HEK293 (cell line): ENCODE measurements at regions not wholly inside any gene's neighbourhood (a gene's known extent, or its start where the extent isn't known, plus 50 kb on each side); places are given as distances from the start of the nearest gene placed in this dataset.

Experiments used
- CTCF ChIA-PET: fragments of 350-600 bp; formaldehyde crosslinking; extraction: SDS; loops from one replicate; lab custom pipeline; 2021; ENCODE audit warnings: antibody characterized with exemption; lab: Yijun Ruan, JAX
- POLR2A ChIA-PET: fragments of 300-600 bp; formaldehyde crosslinking; extraction: SDS; loops from one replicate; lab custom pipeline; 2020; ENCODE audit warnings: antibody characterized with exemption, inconsistent platforms; lab: Yijun Ruan, JAX
- H3K27ac ChIP-seq: fragments of 200-500 bp; sonication (Bioruptor generic); 2 replicates; pipeline ENCODE4 v1.5.1; 2014; ENCODE audit warnings: low read depth, low read length, control low read depth, inconsistent platforms; ENCODE audit errors: extremely low read depth
- H3K36me3 ChIP-seq, 2 experiments: fragments of 200-500 bp in 1 of 2; sonication (Bioruptor generic) in 1 of 2; 1 replicate in 1 of 2; 2 replicates in 1 of 2; pipeline ENCODE4 v1.5.1; 2014 to 2017; ENCODE audit warnings: inconsistent platforms in 2 of 2, low read length in 2 of 2; ENCODE audit not compliant: control insufficient read depth in 2 of 2, insufficient read depth in 1 of 2
- H3K4me1 ChIP-seq: fragments of 200-500 bp; sonication (Bioruptor generic); 2 replicates; pipeline ENCODE4 v1.5.1; 2014; ENCODE audit warnings: mild to moderate bottlenecking, low read length, inconsistent platforms; ENCODE audit not compliant: control insufficient read depth, insufficient read depth
- H3K4me3 ChIP-seq: 2 replicates; pipeline ENCODE4 v1.5.1; 2011; ENCODE audit warnings: low read depth, mild to moderate bottlenecking, control low read depth, low read length, moderate library complexity
- H3K9me3 ChIP-seq: fragments of 200-500 bp; sonication (Bioruptor generic); 2 replicates; pipeline ENCODE4 v1.5.1; 2014; ENCODE audit warnings: low read depth, low read length, inconsistent platforms; ENCODE audit not compliant: control insufficient read depth, insufficient read depth
- BCL11B ChIP-seq: fragments of 450-650 bp; formaldehyde crosslinking; IDR thresholded peaks from 2 replicates; pipeline ENCODE4 v1.5.1; 2016; ENCODE audit warnings: low read depth, missing biosample characterization, missing genetic modification characterization
- EGR2 ChIP-seq: fragments of 450-650 bp; formaldehyde crosslinking; IDR thresholded peaks from 2 replicates; pipeline ENCODE4 v1.5.1; 2016; ENCODE audit warnings: low read depth, missing biosample characterization, missing genetic modification characterization
- KLF1 ChIP-seq: fragments of 450-650 bp; formaldehyde crosslinking; IDR thresholded peaks from 2 replicates; pipeline ENCODE4 v1.5.1; 2016; ENCODE audit warnings: missing biosample characterization, missing genetic modification characterization
- YY1 ChIP-seq: fragments of 450-650 bp; formaldehyde crosslinking; IDR thresholded peaks from 2 replicates; pipeline ENCODE4 v1.5.1; 2018; ENCODE audit warnings: missing biosample characterization, missing genetic modification characterization
- ZEB2 ChIP-seq: fragments of 450-650 bp; formaldehyde crosslinking; IDR thresholded peaks from 2 replicates; pipeline ENCODE4 v1.5.1; 2016; ENCODE audit warnings: missing biosample characterization, missing genetic modification characterization
- ZNF140 ChIP-seq: fragments of 450-650 bp; formaldehyde crosslinking; IDR thresholded peaks from 2 replicates; pipeline ENCODE4 v1.5.1; 2016; ENCODE audit warnings: missing biosample characterization, missing genetic modification characterization
- ZNF146 ChIP-seq: fragments of 450-650 bp; formaldehyde crosslinking; IDR thresholded peaks from 2 replicates; pipeline ENCODE4 v1.5.1; 2016; ENCODE audit warnings: missing biosample characterization, missing genetic modification characterization
- ZNF157 ChIP-seq: fragments of 450-650 bp; formaldehyde crosslinking; IDR thresholded peaks from 2 replicates; pipeline ENCODE4 v1.5.1; 2016; ENCODE audit warnings: missing biosample characterization, missing genetic modification characterization
- ZNF184 ChIP-seq: fragments of 450-650 bp; IDR thresholded peaks from 2 replicates; pipeline ENCODE4 v1.5.1; 2018; ENCODE audit warnings: missing biosample characterization, mild to moderate bottlenecking, missing genetic modification characterization
- ZNF223 ChIP-seq: fragments of 450-650 bp; formaldehyde crosslinking; IDR thresholded peaks from 2 replicates; pipeline ENCODE4 v1.5.1; 2016; ENCODE audit warnings: missing biosample characterization, missing genetic modification characterization
- ZNF23 ChIP-seq: fragments of 450-650 bp; formaldehyde crosslinking; IDR thresholded peaks from 2 replicates; pipeline ENCODE4 v1.5.1; 2016; ENCODE audit warnings: missing biosample characterization, missing genetic modification characterization, borderline replicate concordance
- ZNF239 ChIP-seq: fragments of 450-650 bp; formaldehyde crosslinking; IDR thresholded peaks from 2 replicates; pipeline ENCODE4 v1.5.1; 2016; ENCODE audit warnings: missing biosample characterization, missing genetic modification characterization
- ZNF248 ChIP-seq: fragments of 450-650 bp; formaldehyde crosslinking; IDR thresholded peaks from 2 replicates; pipeline ENCODE4 v1.5.1; 2017; ENCODE audit warnings: missing biosample characterization, missing genetic modification characterization
- ZNF558 ChIP-seq: fragments of 450-650 bp; formaldehyde crosslinking; IDR thresholded peaks from 2 replicates; pipeline ENCODE4 v1.5.1; 2016; ENCODE audit warnings: missing biosample characterization, missing genetic modification characterization
- ZNF596 ChIP-seq: fragments of 450-650 bp; IDR thresholded peaks from 2 replicates; pipeline ENCODE4 v1.5.0; 2018; ENCODE audit warnings: missing biosample characterization, mild to moderate bottlenecking, missing genetic modification characterization, moderate library complexity
- ZNF664 ChIP-seq: fragments of 450-650 bp; formaldehyde crosslinking; IDR thresholded peaks from 2 replicates; pipeline ENCODE4 v1.5.1; 2016; ENCODE audit warnings: missing biosample characterization, missing genetic modification characterization
- TF ChIP-seq, protein P1 (sequence below): fragments of 450-650 bp; formaldehyde crosslinking; IDR thresholded peaks from 2 replicates; pipeline ENCODE4 v1.5.1; 2017; ENCODE audit warnings: missing biosample characterization, mild to moderate bottlenecking, missing genetic modification characterization, moderate library complexity
- TF ChIP-seq, protein P2 (sequence below): fragments of 450-650 bp; formaldehyde crosslinking; IDR thresholded peaks from 2 replicates; pipeline ENCODE4 v1.5.1; 2016; ENCODE audit warnings: missing biosample characterization, missing genetic modification characterization
- TF ChIP-seq, protein P3 (sequence below): IDR thresholded peaks from 2 replicates; pipeline ENCODE4 v1.6.1; 2011; ENCODE audit warnings: mild to moderate bottlenecking, low read depth, low read length, borderline replicate concordance

DNA sequence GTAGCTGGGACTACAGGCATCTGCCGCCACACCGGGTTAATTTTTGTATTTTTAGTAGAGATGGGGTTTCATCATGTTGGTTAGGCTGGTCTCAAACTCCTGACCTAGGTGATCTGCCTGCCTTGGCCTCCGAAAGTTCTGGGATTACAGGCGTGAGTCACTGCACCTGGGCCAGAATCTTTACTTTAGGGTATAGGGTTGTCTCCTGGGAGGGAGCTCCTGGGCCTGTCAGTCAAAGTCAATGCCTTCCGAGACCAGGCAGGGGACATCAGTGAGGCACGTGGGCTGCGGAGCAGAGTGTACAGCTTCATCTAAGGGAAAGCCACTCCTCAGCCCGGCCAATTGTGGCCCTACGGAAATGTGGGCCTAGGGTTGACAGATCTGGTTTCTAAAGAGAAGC lies 108.6 kb downstream of the FGF18 start:
- Histone ChIP-seq H3K4me3 (no peak overlapping the region), H3K9me3 (no peaks in the 10 kb centered on the region), H3K27ac (no peak overlapping the region), H3K4me1 (no peaks in the 10 kb centered on the region), H3K36me3 (no peaks in the 10 kb centered on the region)
- ChIA-PET POLR2A (no interaction called here), CTCF (interaction anchor here (0.7 kb wide), 1 partner anchor 102 kb away, joined by 3 read pairs; no protein-coding TSS in a partner anchor)
- TF ChIP-seq ZNF23 (tag by site-specific recombination) (no peak), ZNF664 (no peak), EGR2 (tag by site-specific recombination) (no peak), ZNF157 (no peak)

DNA sequence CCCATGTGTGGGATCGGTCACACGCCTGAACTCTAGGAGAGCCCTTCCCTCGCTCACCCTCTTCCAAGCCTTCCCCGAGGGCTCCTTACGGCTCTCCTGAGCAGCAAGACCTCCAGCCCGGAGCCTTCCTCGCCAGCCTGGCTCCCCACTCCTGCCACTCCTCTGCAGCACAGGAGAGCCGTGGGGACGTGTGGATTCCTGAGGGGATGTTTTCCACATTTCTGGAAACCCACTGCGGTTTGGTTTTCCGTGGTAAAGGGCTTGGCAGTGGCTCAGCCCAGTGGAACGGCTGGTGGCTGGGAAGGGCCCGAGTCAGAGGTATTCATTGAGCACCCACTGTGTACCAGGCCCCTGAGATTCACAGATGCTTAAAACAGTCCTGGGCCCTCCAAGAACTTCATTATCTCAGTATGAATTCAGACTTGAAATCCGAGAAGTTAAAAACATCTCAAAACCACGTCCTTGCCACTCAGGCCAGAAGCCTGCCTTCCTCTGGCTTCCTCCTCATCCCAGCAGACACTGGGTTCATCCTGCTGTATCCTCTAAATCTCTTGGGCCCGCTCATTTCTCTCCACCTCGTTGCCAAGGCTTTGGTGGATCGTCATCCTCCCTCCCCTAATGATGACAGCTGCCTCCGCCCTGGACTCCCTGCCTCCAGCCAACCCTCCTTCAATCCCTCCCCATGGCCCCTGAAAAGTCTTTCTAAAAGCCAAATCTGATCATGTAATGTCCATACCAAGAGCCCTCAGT lies 109.6 kb downstream of the FGF18 start:
- H3K9me3 ChIP-seq = no peaks in the 10 kb centered on the region
- H3K4me3 ChIP-seq = no peak overlapping the region
- H3K36me3 ChIP-seq = no peaks in the 10 kb centered on the region
- no peak overlapping the region for H3K27ac ChIP-seq
- no peak for TF ChIP-seq ZNF248
- TF ChIP-seq, protein P1, sequence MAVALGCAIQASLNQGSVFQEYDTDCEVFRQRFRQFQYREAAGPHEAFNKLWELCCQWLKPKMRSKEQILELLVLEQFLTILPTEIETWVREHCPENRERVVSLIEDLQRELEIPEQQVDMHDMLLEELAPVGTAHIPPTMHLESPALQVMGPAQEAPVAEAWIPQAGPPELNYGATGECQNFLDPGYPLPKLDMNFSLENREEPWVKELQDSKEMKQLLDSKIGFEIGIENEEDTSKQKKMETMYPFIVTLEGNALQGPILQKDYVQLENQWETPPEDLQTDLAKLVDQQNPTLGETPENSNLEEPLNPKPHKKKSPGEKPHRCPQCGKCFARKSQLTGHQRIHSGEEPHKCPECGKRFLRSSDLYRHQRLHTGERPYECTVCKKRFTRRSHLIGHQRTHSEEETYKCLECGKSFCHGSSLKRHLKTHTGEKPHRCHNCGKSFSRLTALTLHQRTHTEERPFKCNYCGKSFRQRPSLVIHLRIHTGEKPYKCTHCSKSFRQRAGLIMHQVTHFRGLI (tag by site-specific recombination) = no peak
- TF ChIP-seq, protein P2, sequence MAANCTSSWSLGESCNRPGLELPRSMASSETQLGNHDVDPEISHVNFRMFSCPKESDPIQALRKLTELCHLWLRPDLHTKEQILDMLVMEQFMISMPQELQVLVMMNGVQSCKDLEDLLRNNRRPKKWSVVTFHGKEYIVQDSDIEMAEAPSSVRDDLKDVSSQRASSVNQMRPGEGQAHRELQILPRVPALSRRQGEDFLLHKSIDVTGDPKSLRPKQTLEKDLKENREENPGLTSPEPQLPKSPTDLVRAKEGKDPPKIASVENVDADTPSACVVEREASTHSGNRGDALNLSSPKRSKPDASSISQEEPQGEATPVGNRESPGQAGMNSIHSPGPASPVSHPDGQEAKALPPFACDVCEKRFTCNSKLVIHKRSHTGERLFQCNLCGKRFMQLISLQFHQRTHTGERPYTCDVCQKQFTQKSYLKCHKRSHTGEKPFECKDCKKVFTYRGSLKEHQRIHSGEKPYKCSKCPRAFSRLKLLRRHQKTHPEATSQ (tag by site-specific recombination) = no peak
- no peak for TF ChIP-seq ZNF140
- TF ChIP-seq ZNF239 (tag by site-specific recombination) = no peak
- TF ChIP-seq ZEB2 = no peak
- no peaks in the 10 kb centered on the region for H3K4me1 ChIP-seq
- ChIA-PET POLR2A (no interaction called here), CTCF (no interaction called here)

DNA sequence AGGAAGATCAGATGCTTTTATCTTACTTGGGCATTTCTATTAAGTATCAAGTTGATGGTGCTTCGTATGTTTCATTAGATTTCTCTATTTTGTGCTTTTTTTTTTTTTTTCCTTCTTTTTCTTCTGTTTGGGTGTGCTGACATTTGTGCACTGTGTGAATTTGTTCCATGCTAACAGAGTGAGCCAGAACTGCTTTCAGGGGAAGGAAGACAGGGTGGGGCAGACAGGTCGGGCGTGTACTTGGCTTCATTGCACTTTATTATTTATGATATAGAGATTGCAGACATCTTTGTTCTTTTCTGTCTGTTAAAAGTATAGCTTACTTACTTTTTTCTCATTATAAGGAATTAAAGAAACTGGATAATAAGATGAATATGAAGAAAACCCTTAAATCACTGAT lies 112.2 kb downstream of the FGF18 start:
- peak; percentile 43; the same call in 1 of the 2 replicates for TF ChIP-seq KLF1 (tag by site-specific recombination)
- TF ChIP-seq ZNF184 = no peak
- TF ChIP-seq YY1 (tag by site-specific recombination) = no peak
- TF ChIP-seq ZNF596 (tag by site-specific recombination) = no peak
- TF ChIP-seq, all 188 proteins: peak for 1

DNA sequence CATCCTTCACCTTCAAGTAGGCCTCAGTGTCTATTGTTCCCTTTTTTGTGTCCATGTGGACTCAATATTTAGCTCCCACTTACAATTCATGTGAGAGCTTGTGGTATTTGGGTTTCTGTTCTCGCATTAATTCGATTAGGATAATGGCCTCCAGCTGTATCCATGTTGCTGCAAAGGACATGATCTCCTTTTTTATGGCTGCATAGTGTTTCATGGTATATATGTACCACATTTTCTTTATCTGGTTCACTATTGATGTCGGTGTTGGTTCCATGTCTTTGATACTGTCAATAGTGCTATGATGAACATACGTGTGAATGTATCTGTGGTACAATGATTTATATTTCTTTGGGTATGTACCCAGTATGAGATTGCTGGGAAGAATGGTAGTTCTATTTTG lies 113.7 kb downstream of the FGF18 start:
- CTCF ChIA-PET = no interaction called here
- Histone ChIP-seq H3K4me3 (no peak overlapping the region), H3K36me3 (no peaks in the 10 kb centered on the region), H3K27ac (no peak overlapping the region), H3K9me3 (no peaks in the 10 kb centered on the region), H3K4me1 (no peaks in the 10 kb centered on the region)
- POLR2A ChIA-PET = no interaction called here
- no peak for TF ChIP-seq BCL11B (tag by site-specific recombination)
- peak; percentile 63; the same call in 1 of the 2 replicates for TF ChIP-seq ZNF146 (tag by site-specific recombination)
- no peak for TF ChIP-seq ZNF558
- TF ChIP-seq, protein P3, sequence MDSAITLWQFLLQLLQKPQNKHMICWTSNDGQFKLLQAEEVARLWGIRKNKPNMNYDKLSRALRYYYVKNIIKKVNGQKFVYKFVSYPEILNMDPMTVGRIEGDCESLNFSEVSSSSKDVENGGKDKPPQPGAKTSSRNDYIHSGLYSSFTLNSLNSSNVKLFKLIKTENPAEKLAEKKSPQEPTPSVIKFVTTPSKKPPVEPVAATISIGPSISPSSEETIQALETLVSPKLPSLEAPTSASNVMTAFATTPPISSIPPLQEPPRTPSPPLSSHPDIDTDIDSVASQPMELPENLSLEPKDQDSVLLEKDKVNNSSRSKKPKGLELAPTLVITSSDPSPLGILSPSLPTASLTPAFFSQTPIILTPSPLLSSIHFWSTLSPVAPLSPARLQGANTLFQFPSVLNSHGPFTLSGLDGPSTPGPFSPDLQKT = no peak
- no peak for TF ChIP-seq ZNF223 (tag by site-specific recombination)
- TF ChIP-seq ZNF248 = no peak

More for the DNA sequence above, 112.2 kb downstream of the FGF18 start:
- Histone ChIP-seq H3K4me3 (no peak overlapping the region), H3K36me3 (no peaks in the 10 kb centered on the region), H3K9me3 (no peaks in the 10 kb centered on the region), H3K4me1 (no peaks in the 10 kb centered on the region), H3K27ac (no peak overlapping the region)
- POLR2A ChIA-PET = no interaction called here
- CTCF ChIA-PET = no interaction called here
